HG02981 (cell line): ENCODE measurements at regions not wholly inside any gene's neighbourhood (a gene's known extent, or its start where the extent isn't known, plus 50 kb on each side); places are given as distances from the start of the nearest gene placed in this dataset.
A peak's percentile ranks its signal among the peaks of the same experiment; 100 is the strongest.

ENCODE experiments used
- ATAC-seq: cut with Tn5 transposase; IDR thresholded peaks from one replicate; pipeline ENCODE4 v1.9.1; 2021; ENCODE audit warnings: mild to moderate bottlenecking, moderate library complexity; ENCODE audit not compliant: unreplicated experiment

DNA sequence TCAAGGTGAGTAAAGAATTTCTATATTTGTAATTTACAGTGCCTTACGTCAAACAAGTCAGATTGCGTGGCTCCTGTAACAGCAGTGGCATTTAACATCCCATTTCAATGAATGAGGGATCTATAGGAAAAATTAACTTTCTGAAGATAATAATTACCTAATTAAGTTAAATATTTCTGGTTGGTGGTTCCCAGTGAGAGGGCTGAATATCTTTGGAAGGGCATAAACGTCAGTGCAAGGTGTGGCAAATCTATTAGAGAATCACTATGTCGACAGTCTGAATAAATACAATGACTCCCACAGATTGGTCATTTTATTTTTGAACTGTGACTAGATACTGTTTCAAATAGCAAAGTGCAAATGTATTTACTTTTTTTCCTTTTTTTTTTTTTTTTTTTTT, 80.0 kb downstream of the S1PR1 start:
- no peak for ATAC-seq

DNA sequence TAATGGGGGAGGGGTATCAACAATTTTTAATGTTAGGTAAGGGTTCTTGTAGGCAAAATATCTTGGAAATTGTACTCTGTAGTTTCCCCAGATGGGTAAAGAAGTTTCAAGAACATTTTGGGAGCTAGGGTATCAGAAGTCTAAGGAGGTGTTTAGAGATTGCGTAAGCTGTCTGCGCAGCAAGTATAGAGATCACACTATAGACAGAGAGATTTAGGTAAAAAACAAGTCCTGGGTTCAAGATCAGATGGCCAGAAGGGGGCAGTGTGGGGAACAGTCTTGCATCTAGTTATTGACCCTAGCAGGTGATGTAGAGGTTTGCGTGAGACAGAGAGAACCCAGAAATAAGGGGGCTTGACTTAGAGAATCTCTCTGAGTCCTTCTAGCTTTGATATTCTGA, 80.8 kb downstream of the S1PR1 start:
- no peak for ATAC-seq

DNA sequence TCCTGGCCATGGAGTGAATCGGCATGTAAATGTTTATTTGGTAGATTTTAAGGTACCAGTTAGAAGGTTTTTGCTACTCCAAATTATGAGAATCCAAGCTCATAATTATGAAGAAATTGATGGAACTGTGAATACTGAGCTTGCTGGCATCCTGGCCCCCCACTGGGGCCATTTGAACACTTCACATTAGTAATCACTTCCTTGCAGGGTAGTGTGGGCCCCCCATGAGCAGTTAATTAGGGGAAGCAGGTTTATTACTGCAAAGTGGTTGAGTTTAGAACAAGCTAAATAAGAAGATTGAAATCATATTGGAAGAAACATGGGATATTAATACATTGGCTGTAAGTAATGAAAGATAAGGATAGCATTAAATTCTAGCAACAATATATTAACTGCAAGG, 86.7 kb downstream of the S1PR1 start:
- no peak for ATAC-seq

DNA sequence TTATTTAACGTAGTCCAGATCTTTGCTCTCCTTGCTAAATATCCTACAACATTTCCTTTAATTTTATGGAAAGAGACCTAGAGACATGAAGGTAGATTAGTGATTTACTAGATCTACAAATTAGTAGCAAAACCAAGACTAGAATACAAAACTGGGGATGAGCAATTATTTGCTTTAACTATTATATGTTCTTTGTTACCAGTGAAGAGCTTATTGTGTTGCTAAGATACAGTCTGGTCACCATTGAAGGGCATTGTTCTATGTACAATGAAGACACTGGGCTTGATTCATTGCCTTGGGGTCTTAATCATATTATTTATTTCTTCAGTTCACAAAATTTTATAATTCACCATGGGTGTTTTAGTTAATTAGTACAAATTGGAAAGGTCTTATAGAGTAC, 88.3 kb downstream of the S1PR1 start:
- no peak for ATAC-seq

DNA sequence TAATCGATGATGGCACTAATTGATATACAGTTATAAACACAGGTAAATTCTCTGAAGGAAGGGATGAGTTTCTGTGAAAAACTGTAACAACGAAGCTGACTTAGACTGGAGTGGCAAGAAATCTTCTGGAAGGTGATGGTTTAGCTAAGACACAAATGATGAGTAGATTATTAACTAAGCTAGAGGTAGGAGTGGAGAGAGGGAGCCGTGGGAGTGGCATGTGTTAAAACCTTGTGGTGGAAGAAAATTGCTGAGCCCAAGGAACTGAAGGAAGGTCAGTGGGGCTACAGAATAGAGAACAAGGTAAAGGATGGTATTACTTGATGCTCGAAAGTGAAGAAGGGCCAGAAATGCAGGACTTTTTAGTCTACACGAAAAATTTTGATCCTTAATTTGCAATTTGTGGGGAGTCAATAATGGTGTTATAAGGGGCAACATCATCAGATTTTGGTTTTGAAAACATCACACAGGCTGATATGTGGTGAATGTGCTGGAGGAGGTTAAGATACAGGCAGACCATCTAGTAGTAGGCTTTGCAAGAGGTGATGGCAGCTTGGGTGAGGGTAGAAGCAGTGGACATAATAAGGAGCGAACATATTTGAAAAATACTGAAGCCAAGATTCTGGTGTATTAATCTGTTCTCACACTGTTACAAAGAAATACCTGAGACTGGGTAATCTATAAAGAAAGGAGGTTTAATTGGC, 93.8 kb downstream of the S1PR1 start:
- no peak for ATAC-seq

DNA sequence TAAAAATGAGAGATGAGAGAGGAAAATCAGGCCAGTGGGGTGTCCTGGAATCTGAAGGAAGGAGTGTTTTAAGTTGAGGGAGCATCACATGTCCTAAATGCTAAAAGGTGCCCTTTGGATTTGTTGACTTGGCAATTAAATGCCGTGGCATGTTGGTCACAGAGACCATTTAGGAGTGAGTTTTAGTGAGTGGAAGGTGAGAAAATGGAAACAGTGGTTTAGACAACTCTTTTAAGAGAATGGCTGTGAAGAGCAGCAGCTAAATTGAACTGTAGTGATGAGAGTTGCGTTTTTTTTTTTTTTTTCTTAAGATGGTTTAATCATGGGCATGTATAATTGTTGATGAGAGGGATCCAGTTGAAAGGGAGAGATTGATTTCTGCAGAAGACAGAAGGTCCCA, 95.0 kb downstream of the S1PR1 start:
- ATAC-seq, result no peak

DNA sequence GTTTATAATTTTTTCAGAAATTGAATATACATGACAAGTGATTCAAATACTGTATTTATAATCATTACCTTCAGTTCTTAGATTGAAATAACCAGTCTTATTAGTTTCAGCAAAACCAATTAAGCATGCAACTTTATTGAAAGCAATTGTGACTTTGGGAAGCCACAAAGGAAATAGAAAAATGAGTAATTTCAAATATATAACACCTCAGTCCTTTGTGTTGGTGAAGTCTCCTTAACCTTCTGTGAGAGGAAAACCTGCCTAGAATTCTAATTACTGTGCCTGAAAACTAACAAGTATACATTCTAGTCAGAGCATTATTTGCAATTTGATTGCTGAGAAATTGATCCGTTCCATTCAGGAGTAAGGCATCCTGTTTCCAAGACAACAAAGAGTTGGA, 95.8 kb downstream of the S1PR1 start:
- no peak for ATAC-seq

DNA sequence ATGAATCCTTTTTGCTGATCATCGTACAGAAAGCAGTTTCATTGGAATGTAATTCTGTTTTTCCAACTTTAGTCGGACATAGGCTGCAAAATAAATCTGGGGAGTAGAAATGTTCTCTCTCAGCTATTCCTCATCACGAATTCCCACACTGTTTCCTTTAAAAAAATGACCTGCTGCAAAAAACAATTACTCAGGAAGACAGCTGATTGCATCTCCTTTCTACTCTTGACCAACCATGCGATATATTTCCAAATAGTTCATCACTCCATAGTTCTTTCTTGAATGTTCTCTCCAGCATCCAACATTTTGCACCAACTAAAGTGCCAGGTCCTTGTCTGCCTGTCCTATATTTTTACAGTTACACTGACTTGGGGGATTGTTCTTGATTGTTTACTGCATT, 96.4 kb downstream of the S1PR1 start:
- no peak for ATAC-seq

DNA sequence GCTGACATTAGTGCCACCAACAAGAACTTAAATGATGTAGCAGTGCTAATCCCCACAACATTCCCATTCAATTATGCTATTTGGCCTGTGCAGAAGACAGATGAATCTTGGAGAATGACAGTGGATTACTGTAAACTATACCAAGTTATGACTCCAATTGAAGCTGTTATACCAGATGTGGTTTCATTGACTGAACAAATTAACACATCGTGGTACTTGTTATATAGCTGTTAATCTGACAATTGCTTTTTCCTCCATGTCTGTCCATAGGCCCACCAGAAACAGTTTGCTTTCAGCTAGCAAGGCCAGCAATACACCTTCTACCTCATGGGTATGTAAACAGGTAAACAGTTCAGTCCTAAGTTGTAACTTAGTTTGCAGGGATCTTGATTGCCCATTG, 101.1 kb downstream of the S1PR1 start:
- no peak for ATAC-seq

DNA sequence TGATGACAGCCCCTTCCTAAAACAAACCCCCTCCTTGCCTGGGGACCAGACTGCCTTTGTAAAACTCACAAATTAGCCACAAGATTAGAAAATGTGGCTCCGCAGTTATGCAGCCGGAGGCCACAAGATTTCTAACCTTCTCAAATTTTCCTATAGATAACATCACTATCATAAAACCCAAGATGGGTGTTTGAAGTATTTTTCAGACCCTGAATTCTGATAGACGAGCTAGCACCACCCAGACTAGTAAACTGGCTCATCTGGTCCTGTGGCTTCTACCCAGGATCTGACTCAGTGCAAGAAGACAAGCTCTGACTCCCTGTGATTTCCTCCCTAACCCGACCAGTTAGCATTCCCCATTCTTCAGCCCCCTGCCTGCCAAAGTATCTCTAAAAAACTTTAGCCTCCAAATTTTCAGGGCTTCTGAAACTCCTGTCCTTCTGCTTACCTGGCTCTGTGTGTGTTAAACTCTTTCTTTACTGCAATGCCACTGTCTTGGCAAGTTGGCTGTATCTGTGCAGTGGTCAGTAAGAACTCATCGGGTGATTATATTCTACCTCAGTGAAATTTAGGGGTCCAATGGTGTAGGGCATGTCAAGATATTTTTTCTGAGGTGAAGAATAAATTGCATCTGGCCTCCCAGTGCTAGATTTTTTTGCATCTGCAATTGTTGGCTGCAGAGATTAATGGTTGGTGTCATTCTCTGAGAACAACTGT, 102.1 kb downstream of the S1PR1 start:
- ATAC-seq, result no peak

DNA sequence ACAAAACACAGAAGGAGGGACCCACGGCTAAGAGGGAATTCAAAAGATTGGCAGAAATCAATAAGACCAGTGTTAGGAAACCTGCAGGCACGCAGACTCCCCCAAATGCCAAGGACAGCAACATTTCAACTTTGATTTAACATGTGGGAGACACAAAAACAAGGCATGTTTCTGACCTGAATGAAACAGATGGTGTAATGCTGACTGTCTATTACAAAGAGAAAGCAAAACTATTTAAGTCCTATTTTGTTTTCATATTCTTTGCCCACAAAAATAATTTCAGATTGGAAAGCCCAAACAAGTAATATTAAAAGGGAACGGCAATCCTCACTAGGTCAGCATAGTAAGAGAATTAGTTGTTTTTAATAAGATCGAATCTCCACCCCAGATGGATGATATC, 107.9 kb downstream of the S1PR1 start:
- no peak for ATAC-seq

DNA sequence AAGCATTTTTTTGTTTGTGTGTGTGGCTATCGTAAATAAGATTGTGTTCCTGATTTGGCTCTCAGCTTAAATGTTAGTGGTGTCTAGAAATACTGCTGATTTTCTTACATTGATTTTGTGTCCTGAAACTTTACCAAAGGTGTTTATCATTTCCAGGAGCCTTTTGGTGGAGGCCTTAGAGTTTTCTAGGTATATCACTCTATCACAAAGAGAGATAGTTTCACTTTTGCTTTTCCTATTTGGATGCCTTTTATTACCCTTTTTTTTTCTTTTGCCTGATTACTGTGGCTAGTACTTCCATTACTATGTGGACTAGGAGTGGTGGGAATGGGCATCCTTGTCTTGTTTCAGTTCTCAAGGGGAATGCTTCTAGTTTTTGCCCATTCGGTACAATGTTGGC, 109.6 kb downstream of the S1PR1 start:
- no peak for ATAC-seq

DNA sequence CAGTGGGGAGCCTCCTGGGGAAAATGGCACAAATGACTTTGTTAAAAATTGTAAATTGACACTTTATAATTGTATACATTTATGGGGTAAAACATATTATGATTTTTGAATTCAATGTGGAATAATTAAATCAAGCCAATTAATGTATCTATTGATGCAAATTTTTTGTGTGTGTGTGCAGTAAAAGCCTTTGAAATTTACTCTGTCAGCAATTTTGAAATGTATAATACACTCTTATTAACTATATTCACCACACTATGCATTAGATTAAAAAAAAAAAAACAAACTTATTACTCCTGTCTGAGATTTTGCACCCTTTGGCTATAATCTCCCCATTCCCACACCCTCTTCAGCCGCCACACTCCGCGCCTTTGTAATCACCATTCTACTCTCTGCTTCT, 119.2 kb downstream of the S1PR1 start:
- no peak for ATAC-seq

DNA sequence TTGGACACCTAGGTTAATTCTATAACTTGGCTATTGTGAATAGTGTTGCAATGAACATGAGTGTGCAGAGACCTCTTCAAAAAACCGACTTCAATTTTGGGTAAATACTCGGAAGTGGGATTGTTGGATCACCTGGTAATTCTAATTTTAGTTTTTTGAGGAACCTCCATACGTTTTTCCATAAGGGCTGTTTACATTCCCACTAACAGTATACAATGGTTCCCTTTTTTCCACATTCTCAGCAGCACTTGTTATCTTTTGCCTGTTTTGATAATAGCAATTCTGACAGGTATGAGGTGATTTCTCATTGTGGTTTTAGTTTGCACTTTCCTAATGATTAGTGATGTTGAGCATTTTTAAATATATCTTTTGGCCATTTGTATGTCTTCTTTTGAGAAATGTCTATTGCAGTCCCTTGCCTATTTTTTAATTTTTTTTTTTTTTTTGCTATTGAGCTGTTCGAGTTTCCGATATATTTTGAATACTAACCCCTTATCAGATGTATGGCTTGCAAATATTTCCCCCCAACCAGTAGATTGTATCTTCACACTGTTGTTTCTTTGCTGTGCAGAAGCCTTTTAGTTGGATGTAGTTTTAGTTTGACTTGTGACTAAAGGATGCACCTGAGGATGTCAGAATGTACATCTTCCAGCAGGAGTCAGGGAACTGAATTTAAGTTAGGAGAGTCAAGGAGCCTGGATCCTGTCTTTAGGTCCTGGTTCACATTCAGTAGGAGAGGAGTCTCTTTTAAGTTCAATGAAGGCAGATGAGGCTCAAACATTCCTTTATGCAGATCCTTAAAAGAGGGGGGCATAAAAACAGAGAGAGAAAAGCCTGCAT, 120.0 kb downstream of the S1PR1 start:
- ATAC-seq, result peak; percentile 30

DNA sequence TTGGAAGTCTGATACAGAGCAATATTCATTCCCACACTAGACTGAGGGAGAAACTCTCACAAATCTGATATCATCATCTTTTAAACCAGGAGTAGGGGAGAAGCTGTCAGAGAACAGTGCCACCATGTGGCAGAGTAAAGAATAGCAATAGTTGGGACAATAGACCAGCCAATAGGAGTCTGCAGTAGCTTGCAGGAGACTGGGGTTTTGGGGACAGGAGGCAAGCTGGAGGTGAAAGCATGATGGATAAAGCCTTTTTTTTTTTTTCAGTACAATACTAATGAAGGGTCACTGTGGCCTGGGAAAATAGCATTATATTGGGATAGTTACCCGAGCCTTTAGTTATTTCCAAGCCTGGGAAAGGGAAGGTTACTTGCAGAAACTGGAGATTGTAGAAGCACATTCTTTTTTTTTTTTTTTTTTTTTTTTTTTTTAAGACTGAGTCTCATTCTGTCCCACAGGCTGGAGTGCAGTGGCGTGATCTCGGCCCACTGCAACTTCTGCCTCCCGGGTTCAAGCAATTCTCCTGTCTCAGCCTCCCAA, 120.7 kb downstream of the S1PR1 start:
- ATAC-seq, result peak; percentile 95

DNA sequence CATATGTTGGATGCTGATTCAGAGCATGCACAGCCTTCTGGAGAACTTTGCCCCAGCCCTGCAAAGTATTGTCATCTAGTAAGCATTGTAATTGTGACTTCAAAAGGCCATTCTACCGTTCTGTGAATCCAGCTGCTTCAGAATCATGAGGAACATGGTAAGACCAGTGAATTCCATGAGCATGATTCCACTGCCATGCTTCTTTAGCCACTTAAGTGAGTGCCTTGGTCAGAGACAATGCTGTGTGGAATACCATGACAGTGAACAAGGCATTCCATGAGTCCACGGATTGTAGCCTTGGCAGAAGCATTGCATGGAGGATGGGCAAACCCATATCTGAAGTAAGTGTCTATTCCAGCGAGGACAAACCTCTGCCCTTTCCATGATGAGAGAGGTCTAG, 123.7 kb downstream of the S1PR1 start:
- no peak for ATAC-seq

DNA sequence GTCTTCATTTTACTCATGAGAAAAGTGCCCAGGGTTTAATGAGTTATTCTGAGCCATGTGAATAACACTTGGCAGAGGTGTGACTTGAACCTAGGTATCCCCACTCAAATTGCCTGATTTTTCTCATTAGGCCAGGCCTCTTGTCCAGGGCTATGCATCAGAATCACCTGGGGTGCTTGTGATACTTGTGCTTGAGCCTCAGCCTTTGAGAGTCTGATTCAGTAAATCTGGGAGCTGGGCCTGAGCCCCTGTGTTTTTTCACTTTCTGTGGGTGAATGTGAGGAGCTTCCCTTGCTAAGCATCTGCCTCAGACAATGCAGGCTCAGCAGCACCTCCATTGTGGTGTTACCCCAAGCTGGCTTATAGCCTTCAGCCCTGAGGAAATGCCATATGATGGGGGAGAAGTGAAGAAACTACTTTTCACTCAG, 127.1 kb downstream of the S1PR1 start:
- no peak for ATAC-seq

DNA sequence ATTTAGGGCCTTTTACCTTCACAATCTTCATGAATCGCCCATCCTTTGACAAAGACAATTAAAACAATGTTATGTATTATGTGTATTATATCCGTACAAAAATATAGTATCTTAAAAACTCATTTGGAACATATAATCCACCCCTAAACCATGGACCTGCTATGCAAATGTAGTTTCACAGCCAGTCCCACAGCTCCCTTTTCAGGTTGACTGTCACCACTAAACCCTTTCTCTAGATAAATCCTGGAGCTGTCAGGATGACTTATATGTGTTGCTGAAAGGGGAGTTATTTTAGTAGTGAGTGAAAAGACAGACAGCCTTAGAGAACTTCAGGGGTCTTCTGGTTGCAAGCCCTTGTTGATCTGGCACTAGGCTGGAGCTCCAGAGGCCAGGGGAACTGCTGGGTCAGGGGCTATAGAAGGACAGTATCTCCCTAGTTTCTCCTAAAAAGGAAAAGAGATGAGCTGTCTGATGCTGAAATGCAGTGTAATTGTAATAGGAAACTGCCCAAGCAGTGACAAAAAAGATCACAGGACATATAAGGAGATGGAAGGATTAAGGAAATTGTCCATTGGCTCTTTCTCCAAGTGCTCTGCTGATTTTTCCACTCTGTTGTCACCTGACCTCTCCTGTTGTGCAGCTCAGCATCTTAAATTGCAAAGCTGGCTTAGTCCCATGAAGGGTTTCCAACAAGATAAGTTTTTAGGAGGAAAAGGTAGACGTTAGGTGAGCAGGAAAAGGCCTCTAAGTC, 127.7 kb downstream of the S1PR1 start:
- no peak for ATAC-seq

DNA sequence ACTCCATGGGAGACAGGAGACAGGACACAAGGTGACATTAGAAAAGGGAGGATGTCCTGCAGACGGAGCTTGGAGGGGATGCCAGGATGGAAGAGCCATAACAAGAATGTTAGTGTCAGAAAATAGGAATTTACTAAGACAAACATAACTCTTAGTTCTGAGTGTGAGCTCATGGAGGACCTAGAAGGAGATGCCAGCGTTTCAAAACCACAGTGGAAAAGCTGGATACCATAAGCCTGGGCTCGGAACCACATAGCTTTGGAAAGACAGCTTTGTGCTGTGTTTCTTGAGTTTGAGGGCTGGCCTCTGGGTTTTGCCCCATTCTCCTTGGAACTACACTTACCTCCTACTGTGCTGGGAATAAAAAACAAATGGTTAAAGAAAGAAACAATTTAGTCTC, 128.4 kb downstream of the S1PR1 start:
- no peak for ATAC-seq

DNA sequence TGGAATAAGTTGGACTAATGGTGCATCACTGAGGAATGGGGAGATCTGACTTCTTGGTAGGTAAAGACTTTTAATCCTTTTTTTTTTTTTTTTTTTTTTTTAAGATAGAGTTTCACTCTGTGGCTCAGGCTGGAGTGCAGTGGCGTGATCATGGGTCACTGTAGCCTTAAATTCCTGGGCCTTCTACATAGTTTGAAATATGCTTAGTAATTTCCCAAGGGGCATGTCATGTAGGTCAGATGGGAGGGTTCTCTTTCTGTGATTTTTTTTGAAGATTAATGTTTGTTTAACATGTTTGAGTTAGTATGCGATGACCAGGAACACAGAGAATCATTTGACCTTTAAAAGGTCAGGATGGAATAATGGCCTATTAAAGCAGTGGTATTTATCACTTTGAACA, 129.1 kb downstream of the S1PR1 start:
- ATAC-seq, result no peak
